GM12878 (cell line): ENCODE measurements at regions not wholly inside any gene's neighbourhood (a gene's known extent, or its start where the extent isn't known, plus 50 kb on each side); places are given as distances from the start of the nearest gene placed in this dataset.

Experiments
- ATAC-seq: fragments of 200-7000 bp; cut with Tn5 transposase; 3 replicates; pipeline ENCODE4 v1.9.1; 2020; ENCODE audit warnings: mild to moderate bottlenecking, moderate library complexity
- BruUV-seq: library from RNA; stranded (reverse); fragments of 400-500 nt; replicated peaks from 2 replicates; lab custom pipeline; 2021; lab: Mats Ljungman, UMichigan
- CTCF ChIA-PET: fragments of 300-600 bp; sonication (Branson Sonifier 250); formaldehyde crosslinking; extraction: SDS; loops from one replicate; lab custom pipeline; 2021; ENCODE audit warnings: inconsistent platforms; lab: Yijun Ruan, JAX
- POLR2A ChIA-PET: fragments of 350-600 bp; formaldehyde crosslinking; extraction: SDS; loops from one replicate; lab custom pipeline; 2021; ENCODE audit warnings: inconsistent platforms; lab: Charles Lee
- RAD21 ChIA-PET: fragments of 300-600 bp; sonication (Branson Sonifier 250); formaldehyde crosslinking; loops from one replicate; lab custom pipeline; 2023; ENCODE audit warnings: antibody characterized with exemption; ENCODE audit not compliant: unreplicated experiment; lab: Charles Lee
- SMC1A ChIA-PET: fragments of 300-600 bp; sonication (Branson Sonifier 250); formaldehyde crosslinking; loops from one replicate; lab custom pipeline; 2023; ENCODE audit not compliant: unreplicated experiment, uncharacterized antibody; lab: Charles Lee
- DNase-seq: peaks from one replicate; pipeline ENCODE4 v3.0.0-alpha.2; 2011; ENCODE audit warnings: low read depth, low spot score
- FAIRE-seq: peaks from 3 replicates; lab custom pipeline; 2011; peaks lifted over from hg19 to GRCh38; lab: Jason Lieb, UNC
- H2AFZ ChIP-seq: 2 replicates; pipeline ENCODE4 v1.6.0; 2011; ENCODE audit warnings: low read depth, low read length, control low read depth; ENCODE audit not compliant: control insufficient read depth
- H3K27ac ChIP-seq: 2 replicates; pipeline ENCODE4 v1.5.1; 2011; ENCODE audit warnings: control low read depth; ENCODE audit not compliant: control insufficient read depth, insufficient read depth
- H3K27me3 ChIP-seq, 2 experiments: replicated peaks in 1 of 2; 2 replicates each; pipeline versions ENCODE4 v1.6.0 to v1.6.1; 2011; ENCODE audit warnings: low read length in 1 of 2; ENCODE audit not compliant: control insufficient read depth in 2 of 2, insufficient read depth in 2 of 2
- H3K36me3 ChIP-seq, 2 experiments: 2 replicates each; pipeline ENCODE4 v1.5.1; 2011; ENCODE audit warnings: low read length in 1 of 2; ENCODE audit not compliant: control insufficient read depth in 2 of 2, insufficient read depth in 2 of 2
- H3K4me1 ChIP-seq: 2 replicates; pipeline ENCODE4 v1.6.1; 2011; ENCODE audit warnings: mild to moderate bottlenecking, low read length, moderate library complexity, mixed read lengths; ENCODE audit not compliant: control insufficient read depth, insufficient read depth
- H3K4me2 ChIP-seq: 2 replicates; pipeline ENCODE4 v1.6.0; 2011; ENCODE audit warnings: control low read depth; ENCODE audit not compliant: control insufficient read depth, insufficient read depth
- H3K4me3 ChIP-seq: fragments of 200-600 bp; sonication (generic); 2 replicates; pipeline ENCODE4 v1.5.1; 2016
- H3K79me2 ChIP-seq: 2 replicates; pipeline ENCODE4 v1.6.0; 2011; ENCODE audit warnings: low read length; ENCODE audit not compliant: control insufficient read depth, insufficient read depth
- H3K9ac ChIP-seq: 2 replicates; pipeline ENCODE4 v1.8.0; 2011; ENCODE audit warnings: low read length, control low read depth, mixed read lengths; ENCODE audit not compliant: control insufficient read depth, insufficient read depth
- H3K9me3 ChIP-seq: replicated peaks from 3 replicates; pipeline ENCODE4 v1.5.1; 2011; ENCODE audit warnings: mild to moderate bottlenecking, low read length; ENCODE audit not compliant: control insufficient read depth, insufficient read depth
- H4K20me1 ChIP-seq: 2 replicates; pipeline ENCODE4 v1.6.0; 2011; ENCODE audit not compliant: control insufficient read depth, insufficient read depth
- ASH2L ChIP-seq: fragments of 300-600, 200-600 bp; sonication (generic); IDR thresholded peaks from 2 replicates; pipeline ENCODE4 v1.6.1; 2017; ENCODE audit warnings: low read depth, mild to moderate bottlenecking, borderline replicate concordance
- MEF2A ChIP-seq: IDR thresholded peaks from 2 replicates; pipeline ENCODE4 v1.6.1; 2011; ENCODE audit warnings: low read depth, mild to moderate bottlenecking, low read length, moderate library complexity; ENCODE audit not compliant: insufficient read depth
- NFXL1 ChIP-seq: fragments of 450-650 bp; IDR thresholded peaks from 2 replicates; pipeline ENCODE4 v1.6.1; 2017; ENCODE audit warnings: antibody characterized with exemption, mild to moderate bottlenecking, borderline replicate concordance
- POLR2AphosphoS2 ChIP-seq: IDR thresholded peaks from 2 replicates; pipeline ENCODE4 v1.6.1; 2011; ENCODE audit warnings: low read depth, mild to moderate bottlenecking, low read length, improper control_type of control experiment, moderate library complexity
- RELA ChIP-seq: fragments of 450-650 bp; IDR thresholded peaks from 2 replicates; pipeline ENCODE4 v1.8.0; 2014; ENCODE audit warnings: borderline replicate concordance; ENCODE audit not compliant: partially characterized antibody
- SIX5 ChIP-seq: IDR thresholded peaks from 2 replicates; pipeline ENCODE4 v1.6.1; 2011; ENCODE audit warnings: mild to moderate bottlenecking, low read depth, low read length, moderate library complexity; ENCODE audit not compliant: severe bottlenecking
- TARDBP ChIP-seq: IDR thresholded peaks from 2 replicates; pipeline ENCODE4 v1.6.1; 2016; ENCODE audit warnings: borderline replicate concordance
- ZNF217 ChIP-seq: fragments of 450-650 bp; IDR thresholded peaks from 2 replicates; pipeline ENCODE4 v1.6.1; 2017; ENCODE audit warnings: antibody characterized with exemption, mild to moderate bottlenecking
- ZSCAN29 ChIP-seq: fragments of 450-650 bp; IDR thresholded peaks from 2 replicates; pipeline ENCODE4 v1.6.1; 2017; ENCODE audit warnings: mild to moderate bottlenecking, moderate library complexity
- WGBS: methylation state at CpG from one replicate; pipeline ENCODE4 v1.1.6; 2016; ENCODE audit warnings: low lambda C conversion rate; ENCODE audit not compliant: insufficient replicate concordance, insufficient coverage; ENCODE audit errors: missing lambda C conversion rate; 5-methylcytosine and 5-hydroxymethylcytosine counted together
- in situ Hi-C: fragments of 300-500 bp; cut with MboI; formaldehyde crosslinking; loops from 9 replicates; pipeline ENCODE4 v1.14.3; 2018; ENCODE audit warnings: mixed read lengths
- intact Hi-C: fragments of 100-400 bp; cut with micrococcal nuclease; formaldehyde crosslinking; loops from one replicate; pipeline ENCODE4 v1.14.2; 2022; ENCODE audit not compliant: unreplicated experiment

- Histone ChIP-seq H2AFZ (no peak overlapping the region), H3K4me3 (no peak overlapping the region), H3K9me3 (no peaks in the 10 kb centered on the region), H3K27me3 (no peaks in the 10 kb centered on the region), H4K20me1 (no peaks in the 10 kb centered on the region), H3K27ac (no peak overlapping the region), H3K4me1 (no peaks in the 10 kb centered on the region), H3K79me2 (no peaks in the 10 kb centered on the region), H3K36me3 (no peaks in the 10 kb centered on the region), H3K4me2 (no peak overlapping the region), H3K9ac (no peak overlapping the region)
- WGBS, result 48% methylated on average over 9 of the region's 9 CpGs
- no peak for TF ChIP-seq TARDBP
- no peak for TF ChIP-seq NFXL1
- no peak for TF ChIP-seq MEF2A
- ChIA-PET RAD21 (no interaction called here), SMC1A (no interaction called here), POLR2A (no interaction called here), CTCF (no interaction called here)
- no peak for FAIRE-seq
- no TSS peak for BruUV-seq
- in situ Hi-C loops, result no loop called here
- intact Hi-C loops, result no loop called here
- no peak for ATAC-seq
- DNase-seq, result no peak
Measured at GRCh38 chr13:106702505-106702904, 134.6 kb upstream of the ARGLU1 start.

DNA sequence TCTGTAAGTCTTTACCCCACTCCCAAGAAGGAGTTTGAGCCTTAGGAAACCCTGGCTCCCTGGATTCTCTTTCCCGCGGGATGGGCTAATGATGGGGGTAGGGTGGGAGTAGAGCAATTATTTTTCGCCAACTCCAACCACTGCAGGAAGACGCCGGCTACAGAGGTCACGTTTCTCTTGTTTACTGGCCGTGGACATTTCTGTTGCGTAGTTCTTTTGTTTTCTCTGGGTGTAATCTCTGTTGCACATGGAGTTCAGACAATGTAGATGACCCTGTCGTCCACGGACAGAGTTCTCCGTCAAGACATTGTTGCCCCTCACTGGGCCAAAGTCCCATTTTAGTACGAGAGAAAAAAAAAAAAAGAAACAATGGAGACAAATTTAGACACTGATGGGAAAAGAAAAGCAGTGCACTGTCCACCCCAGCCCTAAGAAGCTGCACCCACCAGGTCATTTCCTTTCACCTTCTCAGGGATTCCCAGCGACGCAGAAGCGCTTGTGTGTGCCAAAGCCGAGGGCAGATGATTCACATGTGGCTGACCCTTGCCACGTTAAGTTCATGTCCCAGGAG is 133.9 kb upstream of the ARGLU1 start:
- in situ Hi-C loops, result no loop called here
- no peaks in the 10 kb centered on the region for H4K20me1 ChIP-seq
- no peak overlapping the region for H2AFZ ChIP-seq
- BruUV-seq, result no TSS peak
- H3K4me2 ChIP-seq, result no peak overlapping the region
- H3K9me3 ChIP-seq, result no peaks in the 10 kb centered on the region
- ChIA-PET POLR2A (no interaction called here), SMC1A (no interaction called here), CTCF (no interaction called here), RAD21 (no interaction called here)
- FAIRE-seq, result no peak
- H3K36me3 ChIP-seq, result no peaks in the 10 kb centered on the region
- no peaks in the 10 kb centered on the region for H3K4me1 ChIP-seq
- H3K9ac ChIP-seq, result no peak overlapping the region
- H3K27me3 ChIP-seq, result no peaks in the 10 kb centered on the region
- no peak for DNase-seq
- no peaks in the 10 kb centered on the region for H3K79me2 ChIP-seq
- intact Hi-C loops, result no loop called here
- no peak for ATAC-seq
- no peak for TF ChIP-seq ASH2L
- no peak for TF ChIP-seq NFXL1
- no peak for TF ChIP-seq SIX5
- no peak for TF ChIP-seq RELA
- TF ChIP-seq ZSCAN29, result no peak
- no peak for TF ChIP-seq ZNF217
- no peak for TF ChIP-seq POLR2AphosphoS2
- H3K4me3 ChIP-seq, result no peak overlapping the region
- WGBS, result 53% methylated on average over 17 of the region's 17 CpGs
- no peak overlapping the region for H3K27ac ChIP-seq
